HG02759 (cell line): ENCODE measurements at regions not wholly inside any gene's neighbourhood (a gene's known extent, or its start where the extent isn't known, plus 50 kb on each side); places are given as distances from the start of the nearest gene placed in this dataset.
A peak's percentile ranks its signal among the peaks of the same experiment; 100 is the strongest.
"Not testable (repeated sequence)": the region's sequence is repeated elsewhere in the genome, so short reads cannot be mapped to it uniquely, and the experiment has no call there.

Source experiments
- ATAC-seq: cut with Tn5 transposase; IDR thresholded peaks from one replicate; pipeline ENCODE4 v1.9.1; 2021; ENCODE audit warnings: mild to moderate bottlenecking, moderate library complexity; ENCODE audit not compliant: unreplicated experiment

GRCh38 chr3:74288761-74289160 is 325.7 kb downstream of the CNTN3 start:
- no peak for ATAC-seq

- no peak for ATAC-seq
Measured at GRCh38 chr3:74287557-74287956, 326.9 kb downstream of the CNTN3 start.

GRCh38 chr3:74282202-74282601 is 332.3 kb downstream of the CNTN3 start:
- ATAC-seq = no peak

DNA sequence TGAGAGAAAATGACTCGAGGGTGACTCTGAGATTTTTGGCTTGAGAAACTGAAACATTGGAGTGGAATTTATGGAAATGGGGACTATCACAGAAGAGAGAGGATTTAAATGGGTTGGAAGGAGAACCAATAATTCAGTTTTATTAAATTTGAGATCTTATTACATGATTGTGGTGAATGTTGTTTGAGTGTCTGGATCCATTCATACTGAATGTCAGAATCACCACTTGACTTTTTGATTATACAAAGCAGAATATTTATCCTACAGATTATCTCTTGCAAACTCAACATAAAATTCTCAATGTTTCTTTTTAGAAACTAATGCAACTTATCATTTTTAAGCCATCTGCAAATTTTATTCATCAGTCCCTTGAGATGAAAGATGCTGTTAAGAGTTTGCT is 332.8 kb downstream of the CNTN3 start:
- ATAC-seq = no peak

- ATAC-seq = no peak
Measured at GRCh38 chr3:74273555-74274402, 340.7 kb downstream of the CNTN3 start.

GRCh38 chr3:74273091-74273490 is 341.4 kb downstream of the CNTN3 start:
- no peak for ATAC-seq

- ATAC-seq = no peak
Measured at GRCh38 chr3:74271541-74271940, 342.9 kb downstream of the CNTN3 start.

GRCh38 chr3:74269689-74270088 is 344.8 kb downstream of the CNTN3 start:
- no peak for ATAC-seq

GRCh38 chr3:74268753-74269152 is 345.7 kb downstream of the CNTN3 start:
- no peak for ATAC-seq

- peak; percentile 67 for ATAC-seq
Measured at GRCh38 chr3:74267588-74268184, 346.8 kb downstream of the CNTN3 start.

DNA sequence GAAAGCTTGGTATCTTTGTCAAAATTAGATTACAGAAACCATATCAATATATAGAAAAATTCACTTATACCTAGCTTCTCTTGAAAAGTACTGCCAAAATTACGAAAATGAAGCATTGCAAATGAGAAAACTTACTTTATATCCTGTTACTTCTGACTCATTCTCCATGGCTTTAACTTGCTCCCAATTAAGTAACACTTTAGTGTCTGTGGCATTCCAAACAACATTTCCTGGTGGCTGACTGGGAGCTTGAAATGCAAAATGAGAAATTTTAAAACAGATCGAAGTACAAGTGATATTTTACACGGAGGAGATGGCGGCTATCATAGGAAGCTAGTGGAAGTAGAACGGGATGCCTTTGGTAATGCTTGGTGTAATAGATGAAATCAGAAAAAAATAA is 347.3 kb downstream of the CNTN3 start:
- no peak for ATAC-seq

GRCh38 chr3:74265069-74265468 is 349.4 kb downstream of the CNTN3 start:
- no peak for ATAC-seq

DNA sequence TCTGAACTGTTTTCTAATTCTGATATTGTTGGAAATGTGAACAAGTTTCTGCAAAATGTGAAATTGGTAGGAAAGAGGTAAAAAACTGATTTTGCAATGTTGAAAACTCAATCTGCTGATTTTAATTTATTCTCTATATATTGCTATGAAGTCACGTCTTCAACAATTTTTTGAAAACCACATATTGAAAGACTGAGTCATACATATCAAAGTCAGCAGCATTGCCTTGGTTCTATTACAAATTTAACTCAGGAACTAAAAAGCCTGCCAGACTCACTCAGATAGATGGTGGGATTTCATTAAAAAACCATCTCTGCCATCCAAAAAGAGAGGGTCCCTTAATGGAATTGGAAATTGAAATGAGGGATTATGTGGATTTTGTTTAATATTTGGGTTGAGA is 351.4 kb downstream of the CNTN3 start:
- no peak for ATAC-seq

- ATAC-seq = no peak
Measured at GRCh38 chr3:74233091-74233490, 381.4 kb downstream of the CNTN3 start.

GRCh38 chr3:74217467-74217866 is 397.0 kb downstream of the CNTN3 start:
- ATAC-seq = no peak

- ATAC-seq = no peak
Measured at GRCh38 chr3:74214286-74214685, 400.2 kb downstream of the CNTN3 start.

- ATAC-seq = no peak
Measured at GRCh38 chr3:74210739-74211138, 403.7 kb downstream of the CNTN3 start.

DNA sequence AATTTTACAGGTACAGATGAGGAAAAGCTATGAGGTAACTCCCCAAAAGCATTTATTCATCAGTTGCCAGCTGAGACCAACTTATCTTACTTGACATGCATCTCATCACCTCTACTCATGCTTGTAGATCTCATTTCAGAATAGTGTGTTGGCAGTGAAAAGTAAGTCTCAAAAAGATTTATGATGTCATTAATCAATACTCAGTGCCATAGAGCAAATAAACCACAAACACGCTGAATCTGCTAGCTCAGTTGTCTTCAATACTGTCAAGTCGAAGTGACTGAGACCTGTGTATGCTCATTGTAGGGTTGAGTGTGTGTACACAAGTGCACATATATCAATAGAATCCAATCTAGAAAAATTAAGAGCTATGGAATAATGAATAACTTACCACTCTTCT is 413.5 kb downstream of the CNTN3 start:
- no peak for ATAC-seq

DNA sequence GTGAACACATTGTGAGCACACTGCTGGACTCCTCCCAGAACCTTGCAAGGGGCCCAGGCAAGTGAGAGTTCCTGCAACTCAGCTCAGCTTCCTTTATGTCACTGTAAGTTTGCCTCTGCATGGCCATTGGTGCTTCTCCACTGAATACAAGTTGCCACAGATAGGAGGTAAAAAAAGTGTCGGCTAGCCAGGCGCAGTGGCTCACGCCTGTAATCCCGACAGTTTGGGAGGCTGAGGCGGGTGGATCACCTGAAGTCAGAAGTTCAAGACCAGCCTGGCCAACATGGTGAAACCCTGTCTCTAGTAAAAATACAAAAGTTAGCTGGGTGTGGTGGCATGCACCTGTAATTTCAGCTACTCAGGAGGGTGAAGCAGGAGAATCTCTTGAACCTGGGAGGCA is 435.8 kb downstream of the CNTN3 start:
- ATAC-seq = not testable (repeated sequence)

DNA sequence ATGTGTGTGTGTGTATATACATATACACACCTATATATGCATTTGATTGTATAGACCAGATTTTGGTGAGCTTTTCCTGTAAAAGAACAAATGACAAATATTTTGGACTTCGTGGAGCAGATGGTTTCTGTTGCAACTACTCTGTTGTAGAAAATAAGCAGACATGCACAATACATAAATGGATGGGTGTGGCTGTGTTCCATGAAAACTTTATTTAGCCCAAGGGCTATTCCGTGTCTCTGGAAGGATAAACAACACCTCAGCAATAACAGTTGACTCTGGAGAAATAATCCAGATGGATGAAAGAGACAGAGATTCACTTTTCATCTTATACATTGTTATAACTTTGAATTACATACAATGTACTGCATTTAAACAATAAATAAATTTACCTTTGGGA is 441.4 kb downstream of the CNTN3 start:
- no peak for ATAC-seq

GRCh38 chr3:74167926-74168325 is 446.5 kb downstream of the CNTN3 start:
- ATAC-seq = no peak

DNA sequence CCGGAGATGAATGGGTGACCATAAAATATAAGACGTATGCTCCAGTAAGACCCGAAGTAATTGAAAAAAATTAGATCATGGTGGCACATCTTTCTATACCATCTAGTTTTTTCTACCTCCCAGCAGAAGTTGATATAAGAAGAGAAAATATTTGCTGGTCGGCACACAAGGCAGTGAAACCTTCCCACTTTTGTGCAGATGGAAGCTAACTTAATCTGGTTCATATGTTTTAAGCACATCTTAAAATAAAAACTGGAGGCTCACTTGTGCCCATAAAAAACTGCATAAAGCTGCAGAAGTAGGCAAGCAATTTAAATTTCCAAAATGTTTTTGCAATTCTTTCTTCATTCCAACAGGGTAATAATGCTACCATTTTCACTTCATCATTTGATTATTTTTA is 449.2 kb downstream of the CNTN3 start:
- ATAC-seq = no peak

- ATAC-seq = no peak
Measured at GRCh38 chr3:74149466-74149865, 465.0 kb downstream of the CNTN3 start.
